ENCODE measurements at regions not wholly inside any gene's neighbourhood (a gene's known extent, or its start where the extent isn't known, plus 50 kb on each side); places are given as distances from the start of the nearest gene placed in this dataset.

DNA sequence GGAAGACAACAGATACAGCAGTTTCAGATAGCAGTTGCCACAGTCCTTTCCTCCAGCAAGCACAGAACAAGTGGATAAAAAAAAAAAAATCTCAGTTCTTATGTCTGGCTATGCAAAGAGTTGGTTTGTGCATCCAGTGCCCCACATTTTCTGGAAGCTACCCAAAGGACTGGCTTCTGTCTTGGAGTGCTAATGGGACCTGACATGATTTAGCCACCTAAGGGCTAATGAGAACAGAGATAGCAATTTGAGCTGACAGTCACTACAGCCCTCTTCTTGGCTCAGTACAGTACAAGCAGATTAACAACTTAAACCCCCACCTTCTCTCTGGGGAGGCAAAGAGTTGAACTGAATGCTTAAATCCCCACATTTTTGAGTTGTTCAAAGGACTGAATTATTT lies 976.8 kb downstream of the TBC1D32 start:
- TF ChIP-seq CTCF (conservative IDR thresholded peaks at IDR 0.05; ENCODE audit: low read depth, low read length) (no peak), POLR2A (IDR thresholded peaks at IDR 0.05; ENCODE audit: low read depth, low read length) (no peak), SMC3 (IDR thresholded peaks at IDR 0.05; ENCODE audit: low read depth, low read length) (no peak), RAD21 (IDR thresholded peaks at IDR 0.05; ENCODE audit: low read length) (no peak)
- TF ChIP-seq, protein P1, sequence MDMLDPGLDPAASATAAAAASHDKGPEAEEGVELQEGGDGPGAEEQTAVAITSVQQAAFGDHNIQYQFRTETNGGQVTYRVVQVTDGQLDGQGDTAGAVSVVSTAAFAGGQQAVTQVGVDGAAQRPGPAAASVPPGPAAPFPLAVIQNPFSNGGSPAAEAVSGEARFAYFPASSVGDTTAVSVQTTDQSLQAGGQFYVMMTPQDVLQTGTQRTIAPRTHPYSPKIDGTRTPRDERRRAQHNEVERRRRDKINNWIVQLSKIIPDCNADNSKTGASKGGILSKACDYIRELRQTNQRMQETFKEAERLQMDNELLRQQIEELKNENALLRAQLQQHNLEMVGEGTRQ (IDR thresholded peaks at IDR 0.05; ENCODE audit: low read depth, low read length): no peak
- TF ChIP-seq, protein P2, sequence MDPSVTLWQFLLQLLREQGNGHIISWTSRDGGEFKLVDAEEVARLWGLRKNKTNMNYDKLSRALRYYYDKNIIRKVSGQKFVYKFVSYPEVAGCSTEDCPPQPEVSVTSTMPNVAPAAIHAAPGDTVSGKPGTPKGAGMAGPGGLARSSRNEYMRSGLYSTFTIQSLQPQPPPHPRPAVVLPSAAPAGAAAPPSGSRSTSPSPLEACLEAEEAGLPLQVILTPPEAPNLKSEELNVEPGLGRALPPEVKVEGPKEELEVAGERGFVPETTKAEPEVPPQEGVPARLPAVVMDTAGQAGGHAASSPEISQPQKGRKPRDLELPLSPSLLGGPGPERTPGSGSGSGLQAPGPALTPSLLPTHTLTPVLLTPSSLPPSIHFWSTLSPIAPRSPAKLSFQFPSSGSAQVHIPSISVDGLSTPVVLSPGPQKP (IDR thresholded peaks at IDR 0.05; ENCODE audit: borderline replicate concordance, low read depth, low read length): no peak

Data from IMR-90 (cell line).